GM12878 (cell line): ENCODE measurements at regions not wholly inside any gene's neighbourhood (a gene's known extent, or its start where the extent isn't known, plus 50 kb on each side); places are given as distances from the start of the nearest gene placed in this dataset.

Experiments used
- BCLAF1 ChIP-seq: fragments of 450-650 bp; IDR thresholded peaks from 2 replicates; pipeline ENCODE4 v1.6.1; 2017; ENCODE audit warnings: antibody characterized with exemption, mild to moderate bottlenecking, moderate library complexity
- CHD4 ChIP-seq: fragments of 200-600 bp; sonication (generic); IDR thresholded peaks from 2 replicates; pipeline ENCODE4 v1.6.1; 2016; ENCODE audit warnings: mild to moderate bottlenecking
- CTCF ChIP-seq, 3 experiments: IDR thresholded peaks in 2 of 3; conservative IDR thresholded peaks in 1 of 3; 2 replicates each; pipeline ENCODE4 v1.5.1; 2011; ENCODE audit warnings: low read depth in 3 of 3, low read length in 3 of 3, mild to moderate bottlenecking in 3 of 3, control low read depth in 2 of 3, moderate library complexity in 2 of 3, inconsistent platforms in 1 of 3, mixed read lengths in 1 of 3; ENCODE audit not compliant: control insufficient read depth in 2 of 3, insufficient read depth in 1 of 3; ENCODE audit errors: extremely low read depth in 1 of 3
- HCFC1 ChIP-seq: fragments of 150-350 bp; IDR thresholded peaks from 2 replicates; pipeline ENCODE4 v1.6.1; 2014; ENCODE audit warnings: low read length
- MXI1 ChIP-seq: fragments of 150-350 bp; IDR thresholded peaks from 2 replicates; pipeline ENCODE4 v1.6.1; 2011; ENCODE audit warnings: low read depth, mild to moderate bottlenecking, inconsistent platforms, low read length, improper control_type of control experiment
- POLR2A ChIP-seq: IDR thresholded peaks from 2 replicates; pipeline ENCODE4 v1.6.1; 2011; ENCODE audit warnings: low read depth, mild to moderate bottlenecking, low read length
- REST ChIP-seq: IDR thresholded peaks from 2 replicates; pipeline ENCODE4 v1.6.1; 2012; ENCODE audit warnings: mild to moderate bottlenecking, low read depth, low read length
- RFX5 ChIP-seq: IDR thresholded peaks from 2 replicates; pipeline ENCODE4 v1.6.1; 2011; ENCODE audit warnings: low read depth, low read length, improper control_type of control experiment
- SIN3A ChIP-seq: IDR thresholded peaks from 2 replicates; pipeline ENCODE4 v1.6.1; 2012; ENCODE audit warnings: low read depth, low read length, improper control_type of control experiment

- TF ChIP-seq POLR2A (no peak), CTCF (IDR thresholded peaks at IDR 0.05 in 2 of 3, conservative IDR thresholded peaks at IDR 0.05 in 1 of 3; ENCODE audit: control insufficient read depth in 2 of 3, extremely low read depth in 1 of 3, insufficient read depth in 1 of 3, low read depth in 3 of 3, low read length in 3 of 3) (no peak), MXI1 (no peak), BCLAF1 (no peak), CHD4 (no peak), REST (no peak), SIN3A (no peak), RFX5 (no peak), HCFC1 (no peak)
Measured at GRCh38 chr16:6499413-6499812, 833.2 kb upstream of the RBFOX1 start.
